Neutrophil (primary cell): ENCODE measurements at regions not wholly inside any gene's neighbourhood (a gene's known extent, or its start where the extent isn't known, plus 50 kb on each side); places are given as distances from the start of the nearest gene placed in this dataset.

Source experiments
- H3K27ac ChIP-seq: fragments of 200-600 bp; sonication (generic); 2 replicates; pipeline ENCODE4 v1.5.1; 2016; ENCODE audit warnings: mild to moderate bottlenecking, moderate library complexity
- H3K27me3 ChIP-seq: fragments of 200-600 bp; sonication (generic); 2 replicates; pipeline ENCODE4 v1.6.0; 2016; ENCODE audit warnings: mild to moderate bottlenecking
- H3K36me3 ChIP-seq: fragments of 200-600 bp; sonication (generic); 2 replicates; pipeline ENCODE4 v1.5.1; 2017
- H3K4me1 ChIP-seq, 2 experiments: fragments of 200-600 bp in 1 of 2; sonication (generic) in 1 of 2; 1 replicate in 1 of 2; 2 replicates in 1 of 2; pipeline versions ENCODE4 v1.5.1 to v1.6.1; 2013 to 2016; ENCODE audit warnings: low read depth in 1 of 2, low read length in 1 of 2, mild to moderate bottlenecking in 1 of 2, moderate library complexity in 1 of 2; ENCODE audit not compliant: control insufficient read depth in 1 of 2, insufficient read depth in 1 of 2
- H3K4me3 ChIP-seq, 2 experiments: fragments of 200-600 bp in 1 of 2; sonication (generic) in 1 of 2; 1 replicate in 1 of 2; 2 replicates in 1 of 2; pipeline ENCODE4 v1.5.1; 2013 to 2016; ENCODE audit warnings: low read depth in 1 of 2, low read length in 1 of 2, mild to moderate bottlenecking in 1 of 2, moderate library complexity in 1 of 2
- H3K9me3 ChIP-seq: fragments of 200-600 bp; sonication (generic); 2 replicates; pipeline ENCODE4 v1.5.1; 2016
- TF ChIP-seq, protein P1 (sequence below): fragments of 200-600 bp; sonication (generic); IDR thresholded peaks from 2 replicates; pipeline ENCODE4 v1.5.1; 2016; ENCODE audit warnings: antibody characterized with exemption

DNA sequence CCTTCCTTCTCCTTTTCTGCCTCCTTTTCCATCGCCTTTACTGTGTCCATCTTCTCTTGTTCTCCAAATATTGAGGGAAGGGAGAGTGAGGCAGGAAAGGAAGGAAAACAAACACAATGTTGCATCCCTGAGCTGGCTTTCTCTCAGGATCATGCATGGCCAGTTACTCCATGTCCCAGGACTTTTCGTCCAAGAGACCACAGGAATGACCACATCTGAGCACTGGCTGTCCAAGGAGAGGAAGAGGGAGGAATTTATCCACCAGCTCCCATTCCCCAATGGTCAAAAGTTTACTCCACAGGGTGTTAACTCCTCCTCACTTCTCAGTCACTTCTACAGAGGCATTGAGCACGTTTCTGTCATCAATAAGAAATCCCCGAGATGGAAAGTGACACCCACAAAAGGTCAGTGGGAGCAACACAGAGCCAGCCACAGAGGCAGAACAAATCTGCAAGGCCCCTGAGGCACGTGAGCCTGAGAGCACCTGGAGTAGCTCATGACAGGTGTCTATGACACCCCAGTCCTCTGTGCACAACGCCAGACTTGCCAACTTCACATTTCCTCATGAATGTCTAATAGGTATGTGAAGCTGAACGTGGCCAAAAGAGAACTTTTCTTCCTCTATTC lies 177.3 kb upstream of the NUDT4 start:
- no peaks in the 10 kb centered on the region for H3K4me1 ChIP-seq
- TF ChIP-seq, protein P1, sequence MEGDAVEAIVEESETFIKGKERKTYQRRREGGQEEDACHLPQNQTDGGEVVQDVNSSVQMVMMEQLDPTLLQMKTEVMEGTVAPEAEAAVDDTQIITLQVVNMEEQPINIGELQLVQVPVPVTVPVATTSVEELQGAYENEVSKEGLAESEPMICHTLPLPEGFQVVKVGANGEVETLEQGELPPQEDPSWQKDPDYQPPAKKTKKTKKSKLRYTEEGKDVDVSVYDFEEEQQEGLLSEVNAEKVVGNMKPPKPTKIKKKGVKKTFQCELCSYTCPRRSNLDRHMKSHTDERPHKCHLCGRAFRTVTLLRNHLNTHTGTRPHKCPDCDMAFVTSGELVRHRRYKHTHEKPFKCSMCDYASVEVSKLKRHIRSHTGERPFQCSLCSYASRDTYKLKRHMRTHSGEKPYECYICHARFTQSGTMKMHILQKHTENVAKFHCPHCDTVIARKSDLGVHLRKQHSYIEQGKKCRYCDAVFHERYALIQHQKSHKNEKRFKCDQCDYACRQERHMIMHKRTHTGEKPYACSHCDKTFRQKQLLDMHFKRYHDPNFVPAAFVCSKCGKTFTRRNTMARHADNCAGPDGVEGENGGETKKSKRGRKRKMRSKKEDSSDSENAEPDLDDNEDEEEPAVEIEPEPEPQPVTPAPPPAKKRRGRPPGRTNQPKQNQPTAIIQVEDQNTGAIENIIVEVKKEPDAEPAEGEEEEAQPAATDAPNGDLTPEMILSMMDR: no peak
- no peaks in the 10 kb centered on the region for H3K9me3 ChIP-seq
- no peaks in the 10 kb centered on the region for H3K36me3 ChIP-seq
- no peak overlapping the region for H3K27ac ChIP-seq
- no peaks in the 10 kb centered on the region for H3K27me3 ChIP-seq
- H3K4me3 ChIP-seq: no peak overlapping the region

DNA sequence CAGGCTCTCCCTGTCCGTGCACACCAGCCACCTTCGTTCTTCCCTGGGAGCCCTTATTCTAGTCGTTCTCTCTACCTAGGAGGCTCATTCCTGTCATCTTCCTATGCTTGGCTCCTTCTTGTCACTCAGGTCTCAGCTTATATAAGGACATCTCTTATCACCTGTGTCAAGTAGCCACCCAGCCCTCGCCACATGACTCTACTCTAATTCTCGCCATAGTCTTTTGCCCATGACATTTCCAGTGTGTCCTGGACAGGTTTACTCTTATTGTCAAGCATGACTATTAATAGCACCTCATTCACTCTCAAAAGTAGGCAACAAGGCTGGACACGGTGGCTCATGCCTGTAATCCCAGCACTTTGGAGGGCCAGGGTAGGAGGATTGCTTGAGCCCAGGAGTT lies 175.7 kb upstream of the NUDT4 start:
- no peak overlapping the region for H3K27ac ChIP-seq
- H3K9me3 ChIP-seq: no peaks in the 10 kb centered on the region
- no peaks in the 10 kb centered on the region for H3K27me3 ChIP-seq
- no peaks in the 10 kb centered on the region for H3K4me1 ChIP-seq
- no peak overlapping the region for H3K4me3 ChIP-seq
- TF ChIP-seq, protein P1: no peak
- H3K36me3 ChIP-seq: no peaks in the 10 kb centered on the region

- Histone ChIP-seq H3K27me3 (no peaks in the 10 kb centered on the region), H3K4me1 (no peaks in the 10 kb centered on the region), H3K4me3 (no peak overlapping the region), H3K36me3 (no peaks in the 10 kb centered on the region), H3K9me3 (no peaks in the 10 kb centered on the region), H3K27ac (no peak overlapping the region)
- TF ChIP-seq, protein P1: no peak
Measured at GRCh38 chr12:93202688-93203087, 175.0 kb upstream of the NUDT4 start.

DNA sequence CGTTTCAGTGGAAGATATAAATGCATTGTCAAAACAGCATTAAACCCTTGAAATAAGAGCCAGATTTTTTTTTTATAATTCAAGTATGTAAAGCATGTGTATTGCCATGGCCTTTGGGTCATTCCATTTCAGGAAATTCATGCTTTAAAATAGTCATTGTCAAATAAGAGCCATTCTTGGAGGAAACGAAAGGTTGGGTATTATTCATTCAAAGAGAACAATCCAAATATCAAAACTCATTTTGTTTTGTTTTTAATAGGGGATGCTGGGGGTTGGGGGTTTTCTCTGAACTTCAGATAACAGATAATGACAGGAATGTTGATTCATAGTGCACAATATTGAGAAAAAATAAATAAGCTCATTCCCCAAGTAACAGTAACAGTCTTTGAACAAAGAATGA lies 174.4 kb upstream of the NUDT4 start:
- H3K27ac ChIP-seq: no peak overlapping the region
- H3K4me1 ChIP-seq: no peaks in the 10 kb centered on the region
- TF ChIP-seq, protein P1: no peak

GRCh38 chr12:93204896-93205295 lies 172.8 kb upstream of the NUDT4 start:
- H3K27ac ChIP-seq: no peak overlapping the region
- no peaks in the 10 kb centered on the region for H3K4me1 ChIP-seq
- no peaks in the 10 kb centered on the region for H3K36me3 ChIP-seq
- TF ChIP-seq, protein P1: no peak
- no peak overlapping the region for H3K4me3 ChIP-seq
- H3K9me3 ChIP-seq: no peaks in the 10 kb centered on the region
- H3K27me3 ChIP-seq: no peaks in the 10 kb centered on the region

More for the DNA sequence above, 174.4 kb upstream of the NUDT4 start:
- H3K27me3 ChIP-seq: no peaks in the 10 kb centered on the region
- no peaks in the 10 kb centered on the region for H3K36me3 ChIP-seq
- no peak overlapping the region for H3K4me3 ChIP-seq
- H3K9me3 ChIP-seq: no peaks in the 10 kb centered on the region

- TF ChIP-seq, protein P1: no peak
- Histone ChIP-seq H3K9me3 (no peaks in the 10 kb centered on the region), H3K4me3 (no peak overlapping the region), H3K27me3 (no peaks in the 10 kb centered on the region), H3K4me1 (no peaks in the 10 kb centered on the region), H3K36me3 (no peaks in the 10 kb centered on the region), H3K27ac (no peak overlapping the region)
Measured at GRCh38 chr12:93205361-93205760, 172.4 kb upstream of the NUDT4 start.
